ENCODE measurements at regions not wholly inside any gene's neighbourhood (a gene's known extent, or its start where the extent isn't known, plus 50 kb on each side); places are given as distances from the start of the nearest gene placed in this dataset.
"Not testable (repeated sequence)": the region's sequence is repeated elsewhere in the genome, so short reads cannot be mapped to it uniquely, and the experiment has no call there.

GRCh38 chr5:154701725-154702124 is 53.5 kb upstream of the LARP1 start:
- not testable (repeated sequence) for TF ChIP-seq CTCF (IDR thresholded peaks at IDR 0.05 in 2 of 3, conservative IDR thresholded peaks at IDR 0.05 in 1 of 3; ENCODE audit: borderline replicate concordance in 1 of 3, insufficient read depth in 1 of 3, low read depth in 2 of 3, low read length in 2 of 3); POLR2A (IDR thresholded peaks at IDR 0.05; ENCODE audit: borderline replicate concordance, extremely low read depth, insufficient read depth, insufficient read length); POLR2AphosphoS5 (IDR thresholded peaks at IDR 0.05; ENCODE audit: low read depth, low read length)
